Sigmoid colon (tissue), 4 donors: ENCODE measurements at regions not wholly inside any gene's neighbourhood (a gene's known extent, or its start where the extent isn't known, plus 50 kb on each side); places are given as distances from the start of the nearest gene placed in this dataset.

ENCODE experiments used
- CTCF ChIP-seq, 4 experiments: fragments of 450-650 bp in 3 of 4; fragments of 200-600 bp in 1 of 4; IDR thresholded peaks; one replicate each; pipeline ENCODE4 v1.5.1; 2016 to 2019; ENCODE audit warnings: antibody characterized with exemption in 4 of 4, mild to moderate bottlenecking in 3 of 4, moderate library complexity in 2 of 4
- EP300 ChIP-seq, 4 donors: sonication (generic); formaldehyde crosslinking; IDR thresholded peaks; one replicate each; pipeline ENCODE4 v1.6.1; 2017; ENCODE audit warnings: antibody characterized with exemption in 4 of 4

- no peak for TF ChIP-seq CTCF (IDR thresholded peaks at IDR 0.05)
- TF ChIP-seq EP300 (IDR thresholded peaks at IDR 0.05) = no peak
Measured at GRCh38 chr3:197364410-197365071, 66.1 kb upstream of the DLG1 start.
